Stimulated activated CD4-positive, alpha-beta T cell treated with anti-CD3 and anti-CD28 coated beads, Interleukin-4, amount 100 ng/mL, for 24 hours (primary cell): ENCODE measurements at regions not wholly inside any gene's neighbourhood (a gene's known extent, or its start where the extent isn't known, plus 50 kb on each side); places are given as distances from the start of the nearest gene placed in this dataset.
"Not testable (repeated sequence)": the region's sequence is repeated elsewhere in the genome, so short reads cannot be mapped to it uniquely, and the experiment has no call there.

Experiments used
- DNase-seq: peaks from one replicate; pipeline ENCODE4 v3.0.0-alpha.2; 2020

GRCh38 chr4:126757219-126757618, 875.5 kb upstream of the INTU start:
- no peak for DNase-seq

- DNase-seq, result no peak
These were observed 874.3 kb upstream of the INTU start for GRCh38 chr4:126758493-126758892.

- no peak for DNase-seq
These were observed 870.7 kb upstream of the INTU start for GRCh38 chr4:126761947-126762662.

GRCh38 chr4:126762663-126763247, 870.0 kb upstream of the INTU start:
- DNase-seq, result no peak

GRCh38 chr4:126766241-126766640, 866.5 kb upstream of the INTU start:
- no peak for DNase-seq

GRCh38 chr4:126768338-126768737, 864.4 kb upstream of the INTU start:
- DNase-seq, result no peak

GRCh38 chr4:126770811-126771553, 861.8 kb upstream of the INTU start:
- not testable (repeated sequence) for DNase-seq

- not testable (repeated sequence) for DNase-seq
These were observed 861.1 kb upstream of the INTU start for GRCh38 chr4:126771618-126772017.

GRCh38 chr4:126772662-126773061, 860.1 kb upstream of the INTU start:
- no peak for DNase-seq

GRCh38 chr4:126775485-126776106, 857.2 kb upstream of the INTU start:
- DNase-seq, result no peak

- no peak for DNase-seq
These were observed 856.4 kb upstream of the INTU start for GRCh38 chr4:126776361-126776760.

GRCh38 chr4:126777649-126778048, 855.1 kb upstream of the INTU start:
- no peak for DNase-seq

GRCh38 chr4:126778348-126778747, 854.4 kb upstream of the INTU start:
- no peak for DNase-seq

GRCh38 chr4:126779001-126779400, 853.8 kb upstream of the INTU start:
- no peak for DNase-seq

GRCh38 chr4:126779436-126780166, 853.2 kb upstream of the INTU start:
- DNase-seq, result no peak

- no peak for DNase-seq
These were observed 849.6 kb upstream of the INTU start for GRCh38 chr4:126783191-126783590.

GRCh38 chr4:126784966-126785580, 847.7 kb upstream of the INTU start:
- DNase-seq, result no peak

- no peak for DNase-seq
These were observed 842.1 kb upstream of the INTU start for GRCh38 chr4:126790633-126791032.

GRCh38 chr4:126794363-126794762, 838.4 kb upstream of the INTU start:
- DNase-seq, result no peak

- DNase-seq, result no peak
These were observed 834.5 kb upstream of the INTU start for GRCh38 chr4:126798214-126798613.

GRCh38 chr4:126799416-126799815, 833.3 kb upstream of the INTU start:
- DNase-seq, result no peak

GRCh38 chr4:126799971-126800574, 832.7 kb upstream of the INTU start:
- DNase-seq, result no peak
